ENCODE measurements at regions not wholly inside any gene's neighbourhood (a gene's known extent, or its start where the extent isn't known, plus 50 kb on each side); places are given as distances from the start of the nearest gene placed in this dataset.

GRCh38 chr13:34217343-34218025 lies 399.5 kb downstream of the RFC3 start:
- ATAC-seq = no peak
- Mint-ChIP-seq H3K4me1 (ENCODE audit: low read depth in 2 of 2) (no peaks in the 10 kb centered on the region), H3K27me3 (no peaks in the 10 kb centered on the region), H3K9me3 (peaks cover 12% of the 10 kb centered on the region), H3K27ac (no peak overlapping the region), H3K36me3 (no peaks in the 10 kb centered on the region), H3K4me3 (no peak overlapping the region)
- no peak for DNase-seq (ENCODE audit: low spot score)

GRCh38 chr13:34223984-34224383 lies 406.0 kb downstream of the RFC3 start:
- H3K36me3 Mint-ChIP-seq = no peaks in the 10 kb centered on the region
- ATAC-seq = no peak
- DNase-seq (ENCODE audit: low spot score) = no peak
- H3K4me1 Mint-ChIP-seq (ENCODE audit: low read depth in 2 of 2) = no peaks in the 10 kb centered on the region
- H3K27ac Mint-ChIP-seq = no peak overlapping the region
- no peaks in the 10 kb centered on the region for H3K27me3 Mint-ChIP-seq
- peaks cover 16% of the 10 kb centered on the region for H3K9me3 Mint-ChIP-seq
- no peak overlapping the region for H3K4me3 Mint-ChIP-seq

- H3K4me3 Mint-ChIP-seq = no peak overlapping the region
- DNase-seq (ENCODE audit: low spot score) (no peak), ATAC-seq (no peak)
- no peaks in the 10 kb centered on the region for H3K36me3 Mint-ChIP-seq
- H3K4me1 Mint-ChIP-seq (ENCODE audit: low read depth in 2 of 2) = no peaks in the 10 kb centered on the region
- no peak overlapping the region for H3K27ac Mint-ChIP-seq
- H3K27me3 Mint-ChIP-seq = no peaks in the 10 kb centered on the region
- H3K9me3 Mint-ChIP-seq = peaks cover 16% of the 10 kb centered on the region
These were observed 406.9 kb downstream of the RFC3 start for GRCh38 chr13:34224877-34225276.

GRCh38 chr13:34230271-34230670 lies 412.3 kb downstream of the RFC3 start:
- peaks cover 37% of the 10 kb centered on the region for H3K9me3 Mint-ChIP-seq
- H3K27me3 Mint-ChIP-seq = no peaks in the 10 kb centered on the region
- no peaks in the 10 kb centered on the region for H3K4me1 Mint-ChIP-seq (ENCODE audit: low read depth in 2 of 2)
- no peak overlapping the region for H3K27ac Mint-ChIP-seq
- no peaks in the 10 kb centered on the region for H3K36me3 Mint-ChIP-seq
- DNase-seq (ENCODE audit: low spot score) (no peak), ATAC-seq (no peak)
- no peak overlapping the region for H3K4me3 Mint-ChIP-seq

- DNase-seq (ENCODE audit: low spot score) (no peak), ATAC-seq (no peak)
- H3K27me3 Mint-ChIP-seq = no peaks in the 10 kb centered on the region
- H3K4me1 Mint-ChIP-seq (ENCODE audit: low read depth in 2 of 2) = no peaks in the 10 kb centered on the region
- no peaks in the 10 kb centered on the region for H3K36me3 Mint-ChIP-seq
- H3K27ac Mint-ChIP-seq = no peak overlapping the region
- H3K4me3 Mint-ChIP-seq = no peak overlapping the region
- H3K9me3 Mint-ChIP-seq = peaks cover 17% of the 10 kb centered on the region
These were observed 423.4 kb downstream of the RFC3 start for GRCh38 chr13:34241332-34241731.

GRCh38 chr13:34243403-34243802 lies 425.5 kb downstream of the RFC3 start:
- H3K4me1 Mint-ChIP-seq (ENCODE audit: low read depth in 2 of 2) = no peaks in the 10 kb centered on the region
- no peak overlapping the region for H3K4me3 Mint-ChIP-seq
- H3K9me3 Mint-ChIP-seq = peaks cover 19% of the 10 kb centered on the region
- no peaks in the 10 kb centered on the region for H3K27me3 Mint-ChIP-seq
- no peak overlapping the region for H3K27ac Mint-ChIP-seq
- no peaks in the 10 kb centered on the region for H3K36me3 Mint-ChIP-seq
- ATAC-seq (no peak), DNase-seq (ENCODE audit: low spot score) (no peak)

- Mint-ChIP-seq H3K27ac (no peak overlapping the region), H3K9me3 (peaks cover 23% of the 10 kb centered on the region), H3K27me3 (no peaks in the 10 kb centered on the region), H3K4me3 (no peak overlapping the region), H3K4me1 (ENCODE audit: low read depth in 2 of 2) (no peaks in the 10 kb centered on the region), H3K36me3 (no peaks in the 10 kb centered on the region)
- ATAC-seq (no peak), DNase-seq (ENCODE audit: low spot score) (no peak)
These were observed 428.6 kb downstream of the RFC3 start for GRCh38 chr13:34246511-34246910.

- H3K27me3 Mint-ChIP-seq = no peaks in the 10 kb centered on the region
- no peak overlapping the region for H3K4me3 Mint-ChIP-seq
- H3K4me1 Mint-ChIP-seq (ENCODE audit: low read depth in 2 of 2) = no peaks in the 10 kb centered on the region
- DNase-seq (ENCODE audit: low spot score) (no peak), ATAC-seq (no peak)
- no peak overlapping the region for H3K27ac Mint-ChIP-seq
- H3K36me3 Mint-ChIP-seq = no peaks in the 10 kb centered on the region
- H3K9me3 Mint-ChIP-seq = peaks cover 30% of the 10 kb centered on the region
These were observed 429.6 kb downstream of the RFC3 start for GRCh38 chr13:34247596-34247995.

GRCh38 chr13:34249546-34250039 lies 431.6 kb downstream of the RFC3 start:
- peaks cover 35% of the 10 kb centered on the region for H3K9me3 Mint-ChIP-seq
- no peak for ATAC-seq
- H3K27me3 Mint-ChIP-seq = no peaks in the 10 kb centered on the region

GRCh38 chr13:34250151-34250670 lies 432.3 kb downstream of the RFC3 start:
- H3K9me3 Mint-ChIP-seq = peaks cover 34% of the 10 kb centered on the region
- ATAC-seq (no peak), DNase-seq (ENCODE audit: low spot score) (no peak)
- H3K4me1 Mint-ChIP-seq (ENCODE audit: low read depth in 2 of 2) = no peaks in the 10 kb centered on the region
- H3K36me3 Mint-ChIP-seq = peaks cover 4% of the 10 kb centered on the region
- no peak overlapping the region for H3K4me3 Mint-ChIP-seq
- H3K27me3 Mint-ChIP-seq = no peaks in the 10 kb centered on the region
- H3K27ac Mint-ChIP-seq = no peak overlapping the region

More at GRCh38 chr13:34249546-34250039, 431.6 kb downstream of the RFC3 start:
- H3K4me3 Mint-ChIP-seq = no peak overlapping the region
- no peak for DNase-seq (ENCODE audit: low spot score)
- H3K36me3 Mint-ChIP-seq = peaks cover 4% of the 10 kb centered on the region
- H3K4me1 Mint-ChIP-seq (ENCODE audit: low read depth in 2 of 2) = no peaks in the 10 kb centered on the region
- H3K27ac Mint-ChIP-seq = no peak overlapping the region

- H3K9me3 Mint-ChIP-seq = peaks cover 42% of the 10 kb centered on the region
- no peak overlapping the region for H3K4me3 Mint-ChIP-seq
- DNase-seq (ENCODE audit: low spot score) = no peak
- no peak for ATAC-seq
- H3K4me1 Mint-ChIP-seq (ENCODE audit: low read depth in 2 of 2) = no peaks in the 10 kb centered on the region
- peaks cover 4% of the 10 kb centered on the region for H3K36me3 Mint-ChIP-seq
- H3K27ac Mint-ChIP-seq = no peak overlapping the region
- H3K27me3 Mint-ChIP-seq = no peaks in the 10 kb centered on the region
These were observed 436.4 kb downstream of the RFC3 start for GRCh38 chr13:34254366-34254765.

GRCh38 chr13:34255711-34256110 lies 437.8 kb downstream of the RFC3 start:
- no peak overlapping the region for H3K4me3 Mint-ChIP-seq
- no peak overlapping the region for H3K27ac Mint-ChIP-seq
- H3K36me3 Mint-ChIP-seq = peaks cover 4% of the 10 kb centered on the region
- ATAC-seq (no peak), DNase-seq (ENCODE audit: low spot score) (no peak)
- H3K4me1 Mint-ChIP-seq (ENCODE audit: low read depth in 2 of 2) = no peaks in the 10 kb centered on the region
- H3K27me3 Mint-ChIP-seq = no peaks in the 10 kb centered on the region
- H3K9me3 Mint-ChIP-seq = peaks cover 42% of the 10 kb centered on the region

- peaks cover 39% of the 10 kb centered on the region for H3K9me3 Mint-ChIP-seq
- H3K4me1 Mint-ChIP-seq (ENCODE audit: low read depth in 2 of 2) = no peaks in the 10 kb centered on the region
- DNase-seq (ENCODE audit: low spot score) (no peak), ATAC-seq (no peak)
- H3K27ac Mint-ChIP-seq = no peak overlapping the region
- peaks cover 4% of the 10 kb centered on the region for H3K36me3 Mint-ChIP-seq
- no peak overlapping the region for H3K4me3 Mint-ChIP-seq
- no peaks in the 10 kb centered on the region for H3K27me3 Mint-ChIP-seq
These were observed 438.3 kb downstream of the RFC3 start for GRCh38 chr13:34256236-34256635.

GRCh38 chr13:34257966-34258365 lies 440.0 kb downstream of the RFC3 start:
- no peak for ATAC-seq
- Mint-ChIP-seq H3K27ac (no peak overlapping the region), H3K4me3 (no peak overlapping the region)

More at GRCh38 chr13:34257966-34258365, 440.0 kb downstream of the RFC3 start:
- H3K4me1 Mint-ChIP-seq (ENCODE audit: low read depth in 2 of 2) = no peaks in the 10 kb centered on the region
- DNase-seq (ENCODE audit: low spot score) = no peak
- H3K9me3 Mint-ChIP-seq = peaks cover 31% of the 10 kb centered on the region
- no peaks in the 10 kb centered on the region for H3K27me3 Mint-ChIP-seq
- peaks cover 3% of the 10 kb centered on the region for H3K36me3 Mint-ChIP-seq
